NCI-H2081 treated with DMSO at 0.1 percent for 48 hours (cell line): ENCODE measurements at regions not wholly inside any gene's neighbourhood (a gene's known extent, or its start where the extent isn't known, plus 50 kb on each side); places are given as distances from the start of the nearest gene placed in this dataset.
"Not testable (repeated sequence)": the region's sequence is repeated elsewhere in the genome, so short reads cannot be mapped to it uniquely, and the experiment has no call there.

Source experiments
- DNase-seq: peaks from one replicate; lab custom pipeline; 2025; lab: John Stamatoyannopoulos, UW

- no peak for DNase-seq
These were observed 152.6 kb upstream of the TPM1 start for GRCh38 chr15:62889734-62890505.

- DNase-seq = no peak
These were observed 148.0 kb upstream of the TPM1 start for GRCh38 chr15:62894322-62895085.

GRCh38 chr15:62895139-62895866, 147.2 kb upstream of the TPM1 start:
- DNase-seq = no peak

GRCh38 chr15:62895905-62896316, 146.6 kb upstream of the TPM1 start:
- no peak for DNase-seq

- DNase-seq = no peak
These were observed 146.1 kb upstream of the TPM1 start for GRCh38 chr15:62896380-62896866.

- DNase-seq = no peak
These were observed 145.5 kb upstream of the TPM1 start for GRCh38 chr15:62896969-62897486.

GRCh38 chr15:62897634-62898033, 144.9 kb upstream of the TPM1 start:
- no peak for DNase-seq

GRCh38 chr15:62899090-62899493, 143.5 kb upstream of the TPM1 start:
- no peak for DNase-seq

- DNase-seq = no peak
These were observed 142.3 kb upstream of the TPM1 start for GRCh38 chr15:62900071-62900802.

- DNase-seq = no peak
These were observed 141.5 kb upstream of the TPM1 start for GRCh38 chr15:62901087-62901486.

GRCh38 chr15:62901909-62902546, 140.5 kb upstream of the TPM1 start:
- no peak for DNase-seq

- DNase-seq = no peak
These were observed 139.7 kb upstream of the TPM1 start for GRCh38 chr15:62902821-62903220.

GRCh38 chr15:62903437-62903836, 139.1 kb upstream of the TPM1 start:
- no peak for DNase-seq

- no peak for DNase-seq
These were observed 138.3 kb upstream of the TPM1 start for GRCh38 chr15:62904041-62904910.

GRCh38 chr15:62906627-62907026, 135.9 kb upstream of the TPM1 start:
- no peak for DNase-seq

- no peak for DNase-seq
These were observed 135.3 kb upstream of the TPM1 start for GRCh38 chr15:62907275-62907674.

GRCh38 chr15:62908341-62908740, 134.2 kb upstream of the TPM1 start:
- DNase-seq = not testable (repeated sequence)

GRCh38 chr15:62909257-62909656, 133.3 kb upstream of the TPM1 start:
- no peak for DNase-seq

- no peak for DNase-seq
These were observed 130.3 kb upstream of the TPM1 start for GRCh38 chr15:62912282-62912681.

- DNase-seq = no peak
These were observed 129.7 kb upstream of the TPM1 start for GRCh38 chr15:62912808-62913207.
